ENCODE measurements at regions not wholly inside any gene's neighbourhood (a gene's known extent, or its start where the extent isn't known, plus 50 kb on each side); places are given as distances from the start of the nearest gene placed in this dataset.

GRCh38 chr16:86945166-86945900 is 367.0 kb downstream of the FOXL1 start:
- no peaks in the 10 kb centered on the region for H3K27me3 ChIP-seq (ENCODE audit: insufficient read depth, low read length)
- H3K27ac ChIP-seq (ENCODE audit: low read length) = no peak overlapping the region
- no peaks in the 10 kb centered on the region for H3K9me3 ChIP-seq (ENCODE audit: insufficient read depth, low read depth, low read length)
- H3K9ac ChIP-seq (ENCODE audit: low read depth, low read length) = no peak overlapping the region
- H3K36me3 ChIP-seq (ENCODE audit: insufficient read depth, low read depth, low read length) = no peaks in the 10 kb centered on the region
- no peak overlapping the region for H3K4me3 ChIP-seq (ENCODE audit: low read length)
- peaks cover 9% of the 10 kb centered on the region for H3K4me1 ChIP-seq (ENCODE audit: insufficient read depth, low read length)

DNA sequence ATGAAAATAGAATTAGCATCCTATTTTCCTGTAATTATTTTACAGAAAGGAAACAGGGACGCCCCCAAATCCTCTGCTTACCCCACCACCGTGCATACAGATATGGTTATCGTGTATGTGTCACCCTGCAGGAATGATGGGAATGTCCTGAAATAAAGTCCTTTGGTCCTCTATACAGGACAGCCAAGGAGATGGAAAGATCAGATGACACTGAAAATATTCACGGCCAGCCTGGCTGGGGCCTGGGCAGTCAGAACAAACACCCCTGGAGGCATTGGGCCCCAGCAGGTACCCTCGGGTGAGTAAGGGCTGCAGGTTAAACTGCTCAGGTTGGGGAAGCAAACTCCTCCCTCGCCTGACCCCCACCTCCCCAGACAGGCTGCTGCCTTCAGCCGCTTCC is 368.0 kb downstream of the FOXL1 start:
- Histone ChIP-seq H3K27me3 (ENCODE audit: insufficient read depth, low read length) (no peaks in the 10 kb centered on the region), H3K9me3 (ENCODE audit: insufficient read depth, low read depth, low read length) (no peaks in the 10 kb centered on the region), H3K27ac (ENCODE audit: low read length) (no peak overlapping the region), H3K9ac (ENCODE audit: low read depth, low read length) (no peak overlapping the region), H3K36me3 (ENCODE audit: insufficient read depth, low read depth, low read length) (no peaks in the 10 kb centered on the region), H3K4me1 (ENCODE audit: insufficient read depth, low read length) (peaks cover 9% of the 10 kb centered on the region), H3K4me3 (ENCODE audit: low read length) (no peak overlapping the region)

DNA sequence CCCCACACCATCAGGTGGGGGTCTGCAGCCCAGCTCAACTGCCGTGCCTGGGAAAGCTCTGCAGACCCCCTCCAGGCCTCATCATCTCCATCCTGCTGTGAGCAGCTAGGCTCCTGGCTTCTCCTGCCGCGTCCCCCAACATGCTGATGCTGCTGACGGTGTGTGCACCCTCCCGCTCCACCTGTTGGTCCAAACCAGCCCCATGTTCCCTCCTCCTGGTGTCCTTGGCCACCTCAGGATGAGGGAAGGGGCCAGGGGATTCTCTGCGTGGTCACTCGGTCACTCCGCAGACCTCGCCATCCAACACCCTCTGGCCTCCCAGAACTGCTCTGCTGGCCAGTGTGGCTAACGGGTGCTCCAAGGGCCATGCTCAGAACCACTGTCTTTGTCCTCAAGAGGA is 368.6 kb downstream of the FOXL1 start:
- H3K4me1 ChIP-seq (ENCODE audit: insufficient read depth, low read length) = peaks cover 9% of the 10 kb centered on the region
- H3K9ac ChIP-seq (ENCODE audit: low read depth, low read length) = no peak overlapping the region
- H3K4me3 ChIP-seq (ENCODE audit: low read length) = no peak overlapping the region
- H3K27me3 ChIP-seq (ENCODE audit: insufficient read depth, low read length) = no peaks in the 10 kb centered on the region
- no peaks in the 10 kb centered on the region for H3K9me3 ChIP-seq (ENCODE audit: insufficient read depth, low read depth, low read length)
- no peaks in the 10 kb centered on the region for H3K36me3 ChIP-seq (ENCODE audit: insufficient read depth, low read depth, low read length)
- H3K27ac ChIP-seq (ENCODE audit: low read length) = no peak overlapping the region

- H3K4me1 ChIP-seq (ENCODE audit: insufficient read depth, low read length) = peaks cover 9% of the 10 kb centered on the region
- H3K27ac ChIP-seq (ENCODE audit: low read length) = no peak overlapping the region
- no peak overlapping the region for H3K4me3 ChIP-seq (ENCODE audit: low read length)
- H3K9me3 ChIP-seq (ENCODE audit: insufficient read depth, low read depth, low read length) = no peaks in the 10 kb centered on the region
- H3K9ac ChIP-seq (ENCODE audit: low read depth, low read length) = no peak overlapping the region
- H3K36me3 ChIP-seq (ENCODE audit: insufficient read depth, low read depth, low read length) = no peaks in the 10 kb centered on the region
- no peaks in the 10 kb centered on the region for H3K27me3 ChIP-seq (ENCODE audit: insufficient read depth, low read length)
Measured at GRCh38 chr16:86948046-86948445, 369.1 kb downstream of the C16orf95 start.

DNA sequence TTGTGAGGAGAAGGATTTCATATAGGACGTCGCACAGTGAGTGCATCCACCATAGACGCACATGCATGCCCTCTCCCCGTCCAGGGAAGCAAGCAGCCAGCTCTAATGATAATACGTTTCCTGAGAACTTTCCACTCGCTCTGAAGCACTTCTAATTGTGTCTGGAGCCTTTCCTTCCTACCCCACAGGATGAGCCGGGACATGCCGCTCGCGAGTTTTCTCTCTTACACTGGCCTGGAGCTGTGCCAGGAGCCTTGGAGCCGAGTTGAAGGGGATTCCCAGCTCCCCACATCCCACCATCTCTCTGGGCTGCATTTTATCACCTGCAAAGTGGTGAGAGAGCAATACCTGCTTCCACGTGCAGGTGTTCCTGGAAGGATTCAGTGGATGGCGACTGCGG is 368.1 kb downstream of the C16orf95 start:
- Histone ChIP-seq H3K4me1 (ENCODE audit: insufficient read depth, low read length) (peaks cover 14% of the 10 kb centered on the region), H3K9me3 (ENCODE audit: insufficient read depth, low read depth, low read length) (no peaks in the 10 kb centered on the region), H3K4me3 (ENCODE audit: low read length) (no peak overlapping the region), H3K27me3 (ENCODE audit: insufficient read depth, low read length) (no peaks in the 10 kb centered on the region), H3K9ac (ENCODE audit: low read depth, low read length) (no peak overlapping the region), H3K27ac (ENCODE audit: low read length) (no peak overlapping the region), H3K36me3 (ENCODE audit: insufficient read depth, low read depth, low read length) (no peaks in the 10 kb centered on the region)

DNA sequence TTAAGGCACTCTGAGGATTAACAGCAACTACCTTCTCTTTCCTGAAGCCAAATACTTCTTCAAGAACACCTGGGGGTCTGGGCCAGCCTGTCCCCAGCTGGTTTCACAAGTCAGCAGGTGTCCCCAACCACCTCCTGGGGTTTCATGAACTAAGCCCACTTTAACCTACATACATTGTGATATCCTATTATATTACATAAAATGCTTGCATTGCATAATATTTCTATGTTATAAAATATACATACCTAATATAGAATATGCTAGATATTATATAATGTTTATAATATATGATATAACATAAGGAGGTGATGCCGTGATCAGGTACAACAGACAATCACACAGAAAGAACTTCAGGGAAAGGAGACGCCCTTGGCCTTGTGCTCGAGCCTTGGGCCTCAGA is 367.6 kb downstream of the C16orf95 start:
- H3K9me3 ChIP-seq (ENCODE audit: insufficient read depth, low read depth, low read length) = no peaks in the 10 kb centered on the region
- no peaks in the 10 kb centered on the region for H3K36me3 ChIP-seq (ENCODE audit: insufficient read depth, low read depth, low read length)
- no peak overlapping the region for H3K9ac ChIP-seq (ENCODE audit: low read depth, low read length)
- H3K4me1 ChIP-seq (ENCODE audit: insufficient read depth, low read length) = peaks cover 14% of the 10 kb centered on the region
- H3K27ac ChIP-seq (ENCODE audit: low read length) = no peak overlapping the region
- no peaks in the 10 kb centered on the region for H3K27me3 ChIP-seq (ENCODE audit: insufficient read depth, low read length)
- no peak overlapping the region for H3K4me3 ChIP-seq (ENCODE audit: low read length)

DNA sequence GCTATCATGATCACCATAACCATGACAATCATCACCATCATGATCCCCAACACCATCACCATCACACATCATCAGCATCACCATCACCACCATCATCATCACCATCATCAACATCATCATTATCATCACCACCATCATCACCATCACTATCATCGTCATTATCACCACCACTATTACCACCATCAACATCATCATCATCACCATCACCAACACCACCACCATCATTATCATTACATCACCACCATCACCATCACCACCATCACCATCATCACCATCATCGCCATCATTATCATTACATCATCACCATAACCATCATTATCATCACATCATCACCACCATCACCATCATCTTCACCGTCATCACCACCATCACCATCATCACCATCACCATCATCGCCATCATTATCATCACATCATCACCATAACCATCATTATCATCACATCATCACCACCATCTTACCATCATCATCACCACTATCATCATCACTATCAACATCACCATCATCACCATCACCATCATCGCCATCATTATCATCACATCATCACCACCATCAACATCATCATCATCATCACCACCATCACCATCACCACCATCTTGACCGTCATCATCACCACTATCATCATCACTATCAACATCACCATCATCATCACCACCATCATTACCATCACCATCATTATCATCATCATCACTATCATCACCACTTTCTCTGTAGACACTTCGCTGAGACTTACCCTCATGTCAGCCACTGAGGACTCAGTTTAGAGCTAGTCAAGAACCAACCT is 366.0 kb downstream of the C16orf95 start:
- H3K27ac ChIP-seq (ENCODE audit: low read length) = no peak overlapping the region
- H3K36me3 ChIP-seq (ENCODE audit: insufficient read depth, low read depth, low read length) = no peaks in the 10 kb centered on the region
- H3K27me3 ChIP-seq (ENCODE audit: insufficient read depth, low read length) = no peaks in the 10 kb centered on the region
- no peaks in the 10 kb centered on the region for H3K9me3 ChIP-seq (ENCODE audit: insufficient read depth, low read depth, low read length)
- H3K9ac ChIP-seq (ENCODE audit: low read depth, low read length) = no peak overlapping the region
- H3K4me1 ChIP-seq (ENCODE audit: insufficient read depth, low read length) = peaks cover 14% of the 10 kb centered on the region
- no peak overlapping the region for H3K4me3 ChIP-seq (ENCODE audit: low read length)

DNA sequence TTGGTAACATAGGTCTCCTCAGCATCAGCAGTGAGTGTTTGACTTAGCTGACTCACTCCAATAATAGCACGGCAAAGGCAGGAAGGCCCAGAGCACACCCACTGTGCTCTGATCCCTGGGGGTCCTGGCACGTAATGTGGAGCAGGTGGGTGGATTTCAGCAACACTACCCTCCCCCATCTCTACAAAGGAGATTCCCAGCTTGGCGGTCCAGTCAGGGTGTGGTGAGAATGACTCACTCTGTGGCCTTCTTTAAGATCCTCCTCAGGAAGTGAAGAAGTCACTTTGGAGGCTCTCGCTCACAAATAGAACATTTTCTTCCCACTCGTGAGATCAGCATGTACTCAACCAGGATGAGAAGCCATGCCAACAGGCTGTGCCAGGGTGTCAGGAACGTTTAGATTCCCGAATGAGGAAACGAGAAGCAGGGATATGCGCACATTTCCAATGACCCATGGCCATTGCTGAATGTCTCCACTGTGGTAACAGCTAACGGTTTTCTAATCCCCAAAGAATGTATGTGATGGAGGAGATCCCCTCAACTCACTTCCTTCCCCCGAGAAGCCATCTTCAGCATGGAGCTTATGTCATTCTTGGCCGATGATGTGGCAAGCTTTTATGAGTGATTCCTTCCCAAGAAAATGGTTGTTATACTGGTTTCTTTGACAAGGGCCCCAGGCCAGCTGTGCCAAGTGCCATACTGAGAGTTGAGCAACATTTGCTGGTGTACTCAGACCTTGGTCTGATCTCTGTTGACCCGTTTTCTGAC is 365.2 kb downstream of the C16orf95 start:
- no peaks in the 10 kb centered on the region for H3K27me3 ChIP-seq (ENCODE audit: insufficient read depth, low read length)
- H3K4me1 ChIP-seq (ENCODE audit: insufficient read depth, low read length) = peaks cover 7% of the 10 kb centered on the region
- no peaks in the 10 kb centered on the region for H3K36me3 ChIP-seq (ENCODE audit: insufficient read depth, low read depth, low read length)
- no peak overlapping the region for H3K27ac ChIP-seq (ENCODE audit: low read length)
- no peak overlapping the region for H3K9ac ChIP-seq (ENCODE audit: low read depth, low read length)
- no peak overlapping the region for H3K4me3 ChIP-seq (ENCODE audit: low read length)
- H3K9me3 ChIP-seq (ENCODE audit: insufficient read depth, low read depth, low read length) = no peaks in the 10 kb centered on the region

GRCh38 chr16:86952769-86953168 is 364.4 kb downstream of the C16orf95 start:
- Histone ChIP-seq H3K27me3 (ENCODE audit: insufficient read depth, low read length) (no peaks in the 10 kb centered on the region), H3K36me3 (ENCODE audit: insufficient read depth, low read depth, low read length) (no peaks in the 10 kb centered on the region), H3K27ac (ENCODE audit: low read length) (no peak overlapping the region), H3K4me3 (ENCODE audit: low read length) (no peak overlapping the region), H3K4me1 (ENCODE audit: insufficient read depth, low read length) (peaks cover 5% of the 10 kb centered on the region; the same call in 1 of the 2 replicates), H3K9ac (ENCODE audit: low read depth, low read length) (no peak overlapping the region), H3K9me3 (ENCODE audit: insufficient read depth, low read depth, low read length) (no peaks in the 10 kb centered on the region)

DNA sequence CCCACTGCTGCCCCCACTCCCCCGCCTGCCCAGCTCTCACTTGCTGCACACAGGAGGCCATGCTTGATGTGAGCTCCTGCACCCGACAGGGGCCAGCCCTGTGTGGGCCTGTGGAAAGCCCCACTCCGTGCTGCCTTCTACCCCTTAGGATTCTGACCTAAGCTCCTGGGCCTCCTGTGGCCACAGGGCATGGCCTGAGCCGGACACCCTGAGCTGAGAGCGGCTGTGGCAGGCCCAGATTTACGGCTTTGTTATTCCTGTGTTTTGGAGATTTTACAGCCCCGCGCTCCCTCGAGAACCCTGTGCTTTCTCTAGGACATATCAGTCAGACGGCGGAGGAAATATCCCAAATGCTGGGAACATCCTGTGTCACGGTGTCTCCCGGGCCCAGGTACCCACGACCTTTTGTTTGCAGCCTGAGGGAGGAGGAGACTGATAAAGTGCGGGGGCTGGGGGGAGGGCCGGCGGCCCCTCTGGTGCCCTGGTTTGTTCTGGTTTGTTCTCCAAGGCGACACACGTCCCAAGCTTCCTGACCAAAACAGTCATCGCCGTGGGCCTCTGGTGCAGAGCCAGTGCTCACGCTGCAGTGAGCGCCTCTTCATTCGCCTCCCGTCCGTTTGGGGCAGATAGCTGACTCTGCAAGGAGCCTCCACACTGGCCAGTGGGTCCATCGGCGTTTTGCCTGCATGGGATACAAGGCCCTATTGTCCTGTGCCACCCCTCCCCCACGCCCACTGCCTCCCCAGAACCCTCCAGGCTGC is 363.4 kb downstream of the C16orf95 start:
- H3K36me3 ChIP-seq (ENCODE audit: insufficient read depth, low read depth, low read length) = no peaks in the 10 kb centered on the region
- H3K4me1 ChIP-seq (ENCODE audit: insufficient read depth, low read length) = peaks cover 5% of the 10 kb centered on the region; the same call in 1 of the 2 replicates
- H3K9me3 ChIP-seq (ENCODE audit: insufficient read depth, low read depth, low read length) = no peaks in the 10 kb centered on the region
- peak overlapping the region; percentile 27; the same call in 1 of the 2 replicates for H3K9ac ChIP-seq (ENCODE audit: low read depth, low read length)
- H3K27me3 ChIP-seq (ENCODE audit: insufficient read depth, low read length) = no peaks in the 10 kb centered on the region
- H3K27ac ChIP-seq (ENCODE audit: low read length) = no peak overlapping the region
- H3K4me3 ChIP-seq (ENCODE audit: low read length) = no peak overlapping the region

DNA sequence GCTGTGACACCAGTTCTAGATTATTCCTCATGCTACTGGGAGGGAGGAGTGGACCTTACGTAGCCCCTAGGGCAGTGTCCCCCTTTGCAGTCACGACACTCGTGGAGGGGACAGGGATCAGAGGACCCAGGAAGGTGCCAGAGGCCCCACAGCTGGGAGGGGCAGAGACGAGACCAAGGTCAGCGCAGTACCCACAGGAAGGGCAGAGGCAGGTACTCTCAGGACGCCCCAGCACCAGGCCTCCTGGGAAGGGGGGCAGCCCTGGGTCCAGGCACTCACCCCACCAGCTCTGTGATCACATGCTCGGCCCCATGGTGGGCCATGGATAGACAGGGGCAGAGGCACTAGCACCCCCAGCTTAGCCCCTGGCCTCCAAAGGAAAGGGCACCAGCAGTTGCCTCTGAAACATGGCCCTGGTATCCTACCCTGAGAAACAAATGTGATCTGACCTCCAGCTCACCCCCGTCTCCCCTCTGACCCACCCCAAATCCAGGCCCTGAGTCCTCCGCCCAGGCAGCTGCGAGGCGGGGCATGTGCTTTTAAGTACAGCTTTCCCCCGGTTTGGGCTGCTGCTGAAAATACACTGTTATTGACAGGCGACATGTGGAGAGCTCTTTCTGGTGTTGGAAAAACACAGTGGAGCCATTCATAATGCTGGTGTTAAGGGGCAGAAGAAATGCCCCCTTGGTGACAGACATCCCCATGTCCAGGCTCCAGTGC is 361.9 kb downstream of the C16orf95 start:
- Histone ChIP-seq H3K9me3 (ENCODE audit: insufficient read depth, low read depth, low read length) (no peaks in the 10 kb centered on the region), H3K9ac (ENCODE audit: low read depth, low read length) (no peak overlapping the region), H3K4me3 (ENCODE audit: low read length) (no peak overlapping the region), H3K4me1 (ENCODE audit: insufficient read depth, low read length) (peaks cover 5% of the 10 kb centered on the region; the same call in 1 of the 2 replicates), H3K27ac (ENCODE audit: low read length) (no peak overlapping the region), H3K27me3 (ENCODE audit: insufficient read depth, low read length) (no peaks in the 10 kb centered on the region), H3K36me3 (ENCODE audit: insufficient read depth, low read depth, low read length) (no peaks in the 10 kb centered on the region)
